SU-DHL-6 (cell line): ENCODE measurements at regions not wholly inside any gene's neighbourhood (a gene's known extent, or its start where the extent isn't known, plus 50 kb on each side); places are given as distances from the start of the nearest gene placed in this dataset.

ENCODE experiments used
- H2AFZ ChIP-seq: fragments of 200-600 bp; sonication (generic); 2 replicates; pipeline ENCODE4 v1.6.1; 2014; ENCODE audit warnings: low read depth, mild to moderate bottlenecking, moderate library complexity, mixed read lengths, antibody characterized with exemption, low read length; ENCODE audit not compliant: severe bottlenecking
- H3F3A ChIP-seq: fragments of 200-600 bp; shearing (Covaris generic); 2 replicates; pipeline ENCODE4 v1.6.0; 2016; ENCODE audit warnings: antibody characterized with exemption, mild to moderate bottlenecking; ENCODE audit not compliant: insufficient read depth
- H3K27ac ChIP-seq: fragments of 200-600 bp; sonication (generic); 2 replicates; pipeline ENCODE4 v1.5.1; 2016; ENCODE audit warnings: low read depth, mild to moderate bottlenecking, low read length, moderate library complexity, mixed read lengths
- H3K27me3 ChIP-seq: fragments of 200-600 bp; sonication (generic), shearing (Covaris generic); 2 replicates; pipeline ENCODE4 v1.6.0; 2014; ENCODE audit warnings: mild to moderate bottlenecking, low read length
- H3K36me3 ChIP-seq: fragments of 200-600 bp; sonication (generic); 2 replicates; pipeline ENCODE4 v1.6.1; 2014; ENCODE audit warnings: mild to moderate bottlenecking, low read length, mixed read lengths
- H3K4me2 ChIP-seq: fragments of 300-600, 200-600 bp; shearing (Covaris generic), sonication (generic); 2 replicates; pipeline ENCODE4 v1.6.0; 2014; ENCODE audit warnings: low read length, low read depth, mild to moderate bottlenecking; ENCODE audit not compliant: poor library complexity, severe bottlenecking
- H3K4me3 ChIP-seq: fragments of 200-600 bp; sonication (generic); 2 replicates; pipeline ENCODE4 v1.5.1; 2014; ENCODE audit warnings: antibody characterized with exemption, low read length, mild to moderate bottlenecking, mixed read lengths; ENCODE audit not compliant: insufficient read depth, poor library complexity, severe bottlenecking
- H3K79me2 ChIP-seq: fragments of 200-600 bp; sonication (generic); 2 replicates; pipeline ENCODE4 v1.6.1; 2014; ENCODE audit warnings: mild to moderate bottlenecking, low read length, moderate library complexity; ENCODE audit not compliant: insufficient read depth
- H3K9ac ChIP-seq: fragments of 200-600 bp; sonication (generic); 2 replicates; pipeline ENCODE4 v1.7.0; 2014; ENCODE audit warnings: mild to moderate bottlenecking, low read length
- H3K9me2 ChIP-seq: fragments of 200-600 bp; sonication (generic); replicated peaks from 2 replicates; pipeline ENCODE4 v1.6.1; 2014; ENCODE audit warnings: low read length; ENCODE audit not compliant: insufficient read depth
- H3K9me3 ChIP-seq: fragments of 200-600 bp; sonication (generic); 2 replicates; pipeline ENCODE4 v1.6.1; 2014; ENCODE audit warnings: low read length, mixed read lengths; ENCODE audit not compliant: insufficient read depth
- H4K20me1 ChIP-seq: fragments of 200-600 bp; sonication (generic); 2 replicates; pipeline ENCODE4 v1.6.1; 2014; ENCODE audit warnings: low read depth, mild to moderate bottlenecking, antibody characterized with exemption, low read length, moderate library complexity, mixed read lengths
- EZH2phosphoT487 ChIP-seq: fragments of 200-600 bp; sonication (generic), shearing (Covaris generic); conservative IDR thresholded peaks from 2 replicates; pipeline ENCODE4 v1.6.1; 2018; ENCODE audit warnings: mild to moderate bottlenecking, antibody characterized with exemption, low read length, moderate library complexity, mixed read lengths
- TF ChIP-seq, protein P1 (sequence below): fragments of 200-600 bp; sonication (generic); IDR thresholded peaks from one replicate; pipeline ENCODE4 v1.5.1; 2017; ENCODE audit warnings: antibody characterized with exemption, mild to moderate bottlenecking, low read length, moderate library complexity; ENCODE audit not compliant: insufficient read depth, poor library complexity, severe bottlenecking

DNA sequence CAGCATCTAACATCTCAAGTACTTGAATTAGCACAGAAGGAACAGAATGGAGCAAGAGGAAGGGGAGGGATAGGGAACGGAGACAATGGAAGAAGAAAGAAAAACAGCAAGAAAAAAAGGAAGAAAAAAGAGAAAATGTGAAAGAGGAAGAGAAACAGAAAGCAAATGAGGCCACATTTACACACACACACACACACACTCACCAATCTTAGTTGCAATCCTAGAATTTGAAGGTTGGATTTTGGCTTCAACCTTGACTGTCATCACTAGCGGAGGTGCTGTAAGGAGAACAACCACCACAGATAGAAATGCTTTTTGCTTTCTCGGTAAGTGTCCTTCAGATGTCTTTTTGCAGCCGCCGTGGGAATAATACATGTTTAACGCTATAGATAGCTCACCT lies 327.1 kb upstream of the NWD2 start:
- Histone ChIP-seq H3K9me3 (no peaks in the 10 kb centered on the region), H4K20me1 (no peaks in the 10 kb centered on the region), H3K27ac (no peak overlapping the region), H3F3A (no peaks in the 10 kb centered on the region), H3K36me3 (no peaks in the 10 kb centered on the region), H3K9me2 (no peaks in the 10 kb centered on the region), H3K4me3 (no peak overlapping the region), H3K27me3 (no peaks in the 10 kb centered on the region), H2AFZ (no peak overlapping the region), H3K9ac (no peak overlapping the region), H3K79me2 (no peaks in the 10 kb centered on the region), H3K4me2 (peak overlapping the region; percentile 36)
- TF ChIP-seq, protein P1, sequence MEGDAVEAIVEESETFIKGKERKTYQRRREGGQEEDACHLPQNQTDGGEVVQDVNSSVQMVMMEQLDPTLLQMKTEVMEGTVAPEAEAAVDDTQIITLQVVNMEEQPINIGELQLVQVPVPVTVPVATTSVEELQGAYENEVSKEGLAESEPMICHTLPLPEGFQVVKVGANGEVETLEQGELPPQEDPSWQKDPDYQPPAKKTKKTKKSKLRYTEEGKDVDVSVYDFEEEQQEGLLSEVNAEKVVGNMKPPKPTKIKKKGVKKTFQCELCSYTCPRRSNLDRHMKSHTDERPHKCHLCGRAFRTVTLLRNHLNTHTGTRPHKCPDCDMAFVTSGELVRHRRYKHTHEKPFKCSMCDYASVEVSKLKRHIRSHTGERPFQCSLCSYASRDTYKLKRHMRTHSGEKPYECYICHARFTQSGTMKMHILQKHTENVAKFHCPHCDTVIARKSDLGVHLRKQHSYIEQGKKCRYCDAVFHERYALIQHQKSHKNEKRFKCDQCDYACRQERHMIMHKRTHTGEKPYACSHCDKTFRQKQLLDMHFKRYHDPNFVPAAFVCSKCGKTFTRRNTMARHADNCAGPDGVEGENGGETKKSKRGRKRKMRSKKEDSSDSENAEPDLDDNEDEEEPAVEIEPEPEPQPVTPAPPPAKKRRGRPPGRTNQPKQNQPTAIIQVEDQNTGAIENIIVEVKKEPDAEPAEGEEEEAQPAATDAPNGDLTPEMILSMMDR = no peak

DNA sequence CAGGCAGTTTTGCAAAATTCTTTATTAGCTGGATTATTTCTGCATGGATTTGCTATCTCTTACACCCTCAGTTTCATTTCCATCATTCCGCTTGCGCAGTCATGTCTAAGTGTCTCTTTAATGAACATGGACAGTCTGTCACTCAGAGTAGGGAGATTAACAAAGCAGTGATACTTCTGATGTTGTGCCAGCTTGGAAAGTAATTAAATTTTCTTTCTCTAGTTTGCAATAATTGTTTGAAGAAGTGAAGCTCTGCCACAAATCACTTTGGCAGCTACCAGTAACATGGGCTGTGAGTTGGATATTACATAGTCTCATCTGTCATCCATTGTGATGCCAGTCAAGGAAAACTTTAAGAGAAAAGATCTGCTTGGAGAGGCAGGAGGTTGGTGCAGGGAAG lies 324.8 kb upstream of the NWD2 start:
- Histone ChIP-seq H3K79me2 (no peaks in the 10 kb centered on the region), H2AFZ (no peak overlapping the region), H3K9ac (no peak overlapping the region), H3K4me3 (no peak overlapping the region), H3K36me3 (no peaks in the 10 kb centered on the region), H3K4me2 (no peak overlapping the region), H3K9me2 (no peaks in the 10 kb centered on the region), H3K9me3 (no peaks in the 10 kb centered on the region), H3F3A (no peaks in the 10 kb centered on the region), H3K27me3 (peaks cover 2% of the 10 kb centered on the region; the same call in 1 of the 2 replicates), H4K20me1 (no peaks in the 10 kb centered on the region), H3K27ac (no peak overlapping the region)
- TF ChIP-seq EZH2phosphoT487 = no peak
- TF ChIP-seq, protein P1 = no peak

DNA sequence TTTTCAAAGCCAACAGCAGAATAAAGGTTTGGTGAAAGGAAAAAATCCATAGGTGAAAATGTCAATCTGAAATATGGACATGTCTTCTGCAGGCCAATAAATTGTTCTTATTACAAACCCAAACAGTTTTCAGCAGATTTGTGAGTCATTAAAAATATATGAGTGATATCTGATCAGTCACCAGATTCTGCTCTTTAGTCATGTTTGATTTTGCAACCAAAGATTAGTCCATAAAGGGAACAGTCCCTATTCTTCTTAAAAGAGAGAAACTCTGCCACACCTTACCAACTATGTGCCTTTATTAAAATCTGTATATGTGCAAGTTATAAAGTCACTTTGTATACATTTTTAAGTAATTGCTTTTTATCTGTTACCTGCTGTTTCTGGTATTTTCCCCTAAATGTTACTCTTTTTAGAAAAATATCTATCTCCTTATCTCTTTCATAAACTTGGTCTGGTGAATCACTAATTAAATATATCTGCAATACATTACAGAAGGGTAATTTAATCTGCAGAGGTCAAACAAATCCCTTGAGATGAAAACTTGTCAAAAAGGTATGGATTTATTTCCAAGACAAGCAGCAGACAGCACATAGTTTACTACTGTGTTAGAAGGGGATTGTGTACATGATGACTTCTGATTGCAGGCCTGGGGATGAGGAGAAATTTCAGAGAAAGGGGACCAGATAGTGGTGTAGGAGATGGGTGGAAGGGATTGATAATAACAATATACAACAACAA lies 322.9 kb upstream of the NWD2 start:
- Histone ChIP-seq H4K20me1 (no peaks in the 10 kb centered on the region), H3K4me2 (no peak overlapping the region), H3K79me2 (no peaks in the 10 kb centered on the region), H3K9ac (no peak overlapping the region), H3K27ac (no peak overlapping the region), H3K9me3 (no peaks in the 10 kb centered on the region), H3K4me3 (no peak overlapping the region), H3K36me3 (no peaks in the 10 kb centered on the region), H2AFZ (no peak overlapping the region), H3F3A (no peaks in the 10 kb centered on the region), H3K27me3 (peaks cover 2% of the 10 kb centered on the region; the same call in 1 of the 2 replicates), H3K9me2 (no peaks in the 10 kb centered on the region; the same call in 1 of the 2 replicates)
- no peak for TF ChIP-seq EZH2phosphoT487
- TF ChIP-seq, protein P1 = no peak
